Osteoblast (primary cell): ENCODE measurements at regions not wholly inside any gene's neighbourhood (a gene's known extent, or its start where the extent isn't known, plus 50 kb on each side); places are given as distances from the start of the nearest gene placed in this dataset.

ENCODE experiments used
- DNase-seq: peaks from one replicate; pipeline ENCODE4 v3.0.0; 2011; ENCODE audit warnings: low spot score, mixed read lengths; ENCODE audit not compliant: insufficient read length; ENCODE audit errors: missing footprints
- H2AFZ ChIP-seq: 2 replicates; pipeline ENCODE4 v1.6.0; 2011; ENCODE audit warnings: mild to moderate bottlenecking, low read length
- H3K27ac ChIP-seq: 2 replicates; pipeline ENCODE4 v1.5.1; 2011; ENCODE audit warnings: mild to moderate bottlenecking, low read depth, low read length, moderate library complexity
- H3K27me3 ChIP-seq: 2 replicates; pipeline ENCODE4 v1.6.0; 2012; ENCODE audit warnings: mild to moderate bottlenecking, control low read depth, inconsistent platforms, low read length, moderate library complexity; ENCODE audit not compliant: insufficient read depth
- H3K36me3 ChIP-seq: 2 replicates; pipeline ENCODE4 v1.5.1; 2011; ENCODE audit warnings: mild to moderate bottlenecking, low read length, control low read depth, moderate library complexity; ENCODE audit not compliant: insufficient read depth
- H3K4me1 ChIP-seq: 2 replicates; pipeline ENCODE4 v1.5.1; 2011; ENCODE audit warnings: mild to moderate bottlenecking, low read length, control low read depth, moderate library complexity; ENCODE audit not compliant: insufficient read depth
- H3K4me2 ChIP-seq: 2 replicates; pipeline ENCODE4 v1.6.0; 2011; ENCODE audit warnings: mild to moderate bottlenecking, low read length; ENCODE audit not compliant: insufficient read depth
- H3K4me3 ChIP-seq: fragments of 200-600 bp; sonication (generic); 3 replicates; pipeline ENCODE4 v1.5.1; 2012; ENCODE audit warnings: mild to moderate bottlenecking, low read length, inconsistent platforms; ENCODE audit not compliant: insufficient read depth
- H3K79me2 ChIP-seq: 2 replicates; pipeline ENCODE4 v1.6.0; 2012; ENCODE audit warnings: mild to moderate bottlenecking, low read length, control low read depth, inconsistent platforms; ENCODE audit not compliant: insufficient read depth
- H3K9me3 ChIP-seq: 2 replicates; pipeline ENCODE4 v1.5.1; 2011; ENCODE audit warnings: low read depth, low read length, control low read depth
- H4K20me1 ChIP-seq: 2 replicates; pipeline ENCODE4 v1.6.0; 2012; ENCODE audit warnings: mild to moderate bottlenecking, low read length, control low read depth; ENCODE audit not compliant: insufficient read depth
- TF ChIP-seq, protein P1 (sequence below): IDR thresholded peaks from 2 replicates; pipeline ENCODE4 v1.5.1; 2011; ENCODE audit warnings: mild to moderate bottlenecking, low read depth, low read length, moderate library complexity; ENCODE audit errors: extremely low read depth

DNA sequence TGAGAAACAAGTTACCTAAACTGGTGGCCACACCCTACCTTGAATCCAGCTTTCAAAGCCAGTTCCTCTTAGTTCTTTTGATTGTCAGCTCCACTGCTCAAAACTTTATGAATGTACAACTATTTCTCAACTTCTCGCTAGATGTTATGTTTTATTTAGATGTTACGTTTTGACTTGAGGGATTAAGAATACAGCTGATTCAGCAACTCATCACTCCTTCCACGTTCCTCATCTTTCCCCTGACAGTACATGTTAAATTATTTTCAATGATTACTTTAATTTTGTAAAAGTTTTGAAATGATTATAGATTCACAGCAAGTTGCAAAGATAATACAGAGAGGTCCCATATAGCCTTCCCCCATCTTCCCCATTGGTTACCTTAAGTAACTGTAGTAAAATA lies 553.4 kb downstream of the GALR1 start:
- Histone ChIP-seq H3K79me2 (no peaks in the 10 kb centered on the region), H4K20me1 (no peaks in the 10 kb centered on the region), H3K36me3 (no peaks in the 10 kb centered on the region), H3K4me1 (no peaks in the 10 kb centered on the region), H2AFZ (no peak overlapping the region), H3K27me3 (no peaks in the 10 kb centered on the region), H3K4me2 (no peak overlapping the region), H3K4me3 (no peak overlapping the region), H3K9me3 (no peaks in the 10 kb centered on the region), H3K27ac (no peak overlapping the region)
- TF ChIP-seq, protein P1, sequence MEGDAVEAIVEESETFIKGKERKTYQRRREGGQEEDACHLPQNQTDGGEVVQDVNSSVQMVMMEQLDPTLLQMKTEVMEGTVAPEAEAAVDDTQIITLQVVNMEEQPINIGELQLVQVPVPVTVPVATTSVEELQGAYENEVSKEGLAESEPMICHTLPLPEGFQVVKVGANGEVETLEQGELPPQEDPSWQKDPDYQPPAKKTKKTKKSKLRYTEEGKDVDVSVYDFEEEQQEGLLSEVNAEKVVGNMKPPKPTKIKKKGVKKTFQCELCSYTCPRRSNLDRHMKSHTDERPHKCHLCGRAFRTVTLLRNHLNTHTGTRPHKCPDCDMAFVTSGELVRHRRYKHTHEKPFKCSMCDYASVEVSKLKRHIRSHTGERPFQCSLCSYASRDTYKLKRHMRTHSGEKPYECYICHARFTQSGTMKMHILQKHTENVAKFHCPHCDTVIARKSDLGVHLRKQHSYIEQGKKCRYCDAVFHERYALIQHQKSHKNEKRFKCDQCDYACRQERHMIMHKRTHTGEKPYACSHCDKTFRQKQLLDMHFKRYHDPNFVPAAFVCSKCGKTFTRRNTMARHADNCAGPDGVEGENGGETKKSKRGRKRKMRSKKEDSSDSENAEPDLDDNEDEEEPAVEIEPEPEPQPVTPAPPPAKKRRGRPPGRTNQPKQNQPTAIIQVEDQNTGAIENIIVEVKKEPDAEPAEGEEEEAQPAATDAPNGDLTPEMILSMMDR: no peak
- DNase-seq: no peak

DNA sequence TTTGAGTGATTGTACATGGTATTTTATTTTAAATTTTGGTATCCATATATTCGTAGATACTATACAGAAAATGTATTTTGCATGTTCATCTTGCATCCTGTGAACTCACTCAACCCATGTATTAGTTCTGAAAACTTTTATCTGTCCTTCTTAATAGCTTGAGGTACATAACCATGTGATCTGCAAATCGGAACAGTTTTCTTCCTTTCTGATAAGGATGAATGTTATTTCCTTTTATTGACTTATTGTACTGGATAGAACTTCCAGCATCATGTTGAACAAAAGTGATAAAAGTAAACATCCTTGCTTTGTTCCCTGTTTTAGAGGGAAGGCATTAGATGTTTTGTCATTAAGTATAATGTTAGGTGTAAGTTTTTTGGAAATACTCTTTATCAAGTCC lies 554.7 kb downstream of the GALR1 start:
- Histone ChIP-seq H3K4me2 (no peak overlapping the region), H3K4me3 (no peak overlapping the region), H3K27ac (no peak overlapping the region), H3K27me3 (no peaks in the 10 kb centered on the region), H3K79me2 (no peaks in the 10 kb centered on the region), H3K9me3 (no peaks in the 10 kb centered on the region), H3K36me3 (no peaks in the 10 kb centered on the region), H4K20me1 (no peaks in the 10 kb centered on the region), H2AFZ (no peak overlapping the region), H3K4me1 (no peaks in the 10 kb centered on the region)
- TF ChIP-seq, protein P1: no peak
- DNase-seq: no peak

DNA sequence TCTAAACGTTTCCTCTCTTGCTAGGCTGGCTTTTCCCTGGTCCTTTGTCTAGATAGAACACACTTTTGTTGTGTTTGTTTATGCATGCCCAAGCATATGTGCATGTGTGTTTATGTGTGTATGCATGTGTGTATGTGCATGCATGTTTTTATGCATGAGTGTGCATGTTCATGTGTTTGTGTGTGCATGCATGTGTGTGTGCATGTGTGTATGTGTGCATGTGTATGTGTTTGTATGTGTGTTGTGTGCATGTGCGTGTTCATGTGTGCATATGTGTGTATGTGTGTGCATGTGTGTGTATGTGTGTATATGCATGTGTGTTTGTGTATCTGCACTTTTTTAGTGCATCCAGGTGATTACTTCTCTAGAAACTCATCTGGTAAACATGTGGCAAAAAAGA lies 558.0 kb downstream of the GALR1 start:
- Histone ChIP-seq H4K20me1 (no peaks in the 10 kb centered on the region), H3K27me3 (no peaks in the 10 kb centered on the region), H2AFZ (no peak overlapping the region), H3K36me3 (no peaks in the 10 kb centered on the region), H3K79me2 (no peaks in the 10 kb centered on the region), H3K4me3 (no peak overlapping the region), H3K27ac (no peak overlapping the region), H3K4me1 (no peaks in the 10 kb centered on the region), H3K4me2 (no peak overlapping the region), H3K9me3 (peaks cover 3% of the 10 kb centered on the region)
- TF ChIP-seq, protein P1: no peak
- DNase-seq: no peak

DNA sequence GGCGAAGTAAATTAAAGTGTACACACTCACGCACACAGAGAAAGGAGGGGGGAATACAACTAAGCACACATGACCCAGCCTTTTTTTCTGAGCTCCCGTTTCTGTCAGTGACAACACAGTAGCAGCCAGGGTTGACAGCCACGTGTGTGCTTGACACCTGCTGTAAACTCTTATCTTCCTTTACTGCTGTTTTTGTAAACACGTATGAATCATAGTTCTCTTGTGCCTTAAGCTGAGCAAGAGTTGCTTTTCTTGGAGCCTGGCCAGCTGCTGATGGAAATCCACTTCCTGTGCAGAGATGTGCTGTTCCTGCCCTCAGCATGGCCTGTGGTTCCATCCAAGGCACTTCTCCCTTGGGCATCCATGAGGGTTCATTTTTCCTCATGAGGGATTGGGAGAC lies 561.9 kb downstream of the GALR1 start:
- H4K20me1 ChIP-seq: no peaks in the 10 kb centered on the region
- no peaks in the 10 kb centered on the region for H3K27me3 ChIP-seq
- DNase-seq: no peak
- no peaks in the 10 kb centered on the region for H3K79me2 ChIP-seq
- no peak overlapping the region for H3K4me3 ChIP-seq
- no peak overlapping the region for H3K4me2 ChIP-seq
- no peak overlapping the region for H3K27ac ChIP-seq
- H3K36me3 ChIP-seq: no peaks in the 10 kb centered on the region
- no peaks in the 10 kb centered on the region for H3K4me1 ChIP-seq
- no peak overlapping the region for H2AFZ ChIP-seq
- TF ChIP-seq, protein P1: no peak
- H3K9me3 ChIP-seq: peaks cover 6% of the 10 kb centered on the region
